ENCODE measurements at regions not wholly inside any gene's neighbourhood (a gene's known extent, or its start where the extent isn't known, plus 50 kb on each side); places are given as distances from the start of the nearest gene placed in this dataset.

- DNase-seq (ENCODE audit: low spot score), result no peak
- H3K27ac ChIP-seq, result no peak overlapping the region
- no peak overlapping the region for H3K4me3 ChIP-seq
- no peak for TF ChIP-seq CTCF (IDR thresholded peaks at IDR 0.05)
Measured at GRCh38 chr4:33218238-33218637, 2498.1 kb downstream of the PCDH7 start.

GRCh38 chr4:33226133-33226532 lies 2506.0 kb downstream of the PCDH7 start:
- no peak for DNase-seq (ENCODE audit: low spot score)
- no peak overlapping the region for H3K4me3 ChIP-seq
- H3K27ac ChIP-seq, result no peak overlapping the region
- no peak for TF ChIP-seq CTCF (IDR thresholded peaks at IDR 0.05)

- DNase-seq (ENCODE audit: low spot score), result no peak
- H3K4me3 ChIP-seq, result no peak overlapping the region
- H3K27ac ChIP-seq, result no peak overlapping the region
- TF ChIP-seq CTCF (IDR thresholded peaks at IDR 0.05), result no peak
Measured at GRCh38 chr4:33226783-33227182, 2506.6 kb downstream of the PCDH7 start.

GRCh38 chr4:33255094-33255493 lies 2534.9 kb downstream of the PCDH7 start:
- Histone ChIP-seq H3K27ac (no peak overlapping the region), H3K4me3 (no peak overlapping the region)
- no peak for TF ChIP-seq CTCF (IDR thresholded peaks at IDR 0.05)
- DNase-seq (ENCODE audit: low spot score), result no peak

- no peak overlapping the region for H3K27ac ChIP-seq
- TF ChIP-seq CTCF (IDR thresholded peaks at IDR 0.05), result no peak
- no peak overlapping the region for H3K4me3 ChIP-seq
- DNase-seq (ENCODE audit: low spot score), result no peak
Measured at GRCh38 chr4:33255507-33255906, 2535.3 kb downstream of the PCDH7 start.

- TF ChIP-seq CTCF (IDR thresholded peaks at IDR 0.05), result no peak
Measured at GRCh38 chr4:33262824-33263223, 2542.7 kb downstream of the PCDH7 start.

GRCh38 chr4:33268776-33269175 lies 2548.6 kb downstream of the PCDH7 start:
- H3K4me3 ChIP-seq, result no peak overlapping the region
- TF ChIP-seq CTCF (IDR thresholded peaks at IDR 0.05), result no peak
- H3K27ac ChIP-seq, result no peak overlapping the region
- DNase-seq (ENCODE audit: low spot score), result no peak

More at GRCh38 chr4:33262824-33263223, 2542.7 kb downstream of the PCDH7 start:
- no peak for DNase-seq (ENCODE audit: low spot score)
- Histone ChIP-seq H3K27ac (no peak overlapping the region), H3K4me3 (no peak overlapping the region)
